DMS79 (cell line): ENCODE measurements at regions not wholly inside any gene's neighbourhood (a gene's known extent, or its start where the extent isn't known, plus 50 kb on each side); places are given as distances from the start of the nearest gene placed in this dataset.
"Not testable (repeated sequence)": the region's sequence is repeated elsewhere in the genome, so short reads cannot be mapped to it uniquely, and the experiment has no call there.

ENCODE experiments used
- DNase-seq: peaks from one replicate; lab custom pipeline; 2025; lab: John Stamatoyannopoulos, UW

DNA sequence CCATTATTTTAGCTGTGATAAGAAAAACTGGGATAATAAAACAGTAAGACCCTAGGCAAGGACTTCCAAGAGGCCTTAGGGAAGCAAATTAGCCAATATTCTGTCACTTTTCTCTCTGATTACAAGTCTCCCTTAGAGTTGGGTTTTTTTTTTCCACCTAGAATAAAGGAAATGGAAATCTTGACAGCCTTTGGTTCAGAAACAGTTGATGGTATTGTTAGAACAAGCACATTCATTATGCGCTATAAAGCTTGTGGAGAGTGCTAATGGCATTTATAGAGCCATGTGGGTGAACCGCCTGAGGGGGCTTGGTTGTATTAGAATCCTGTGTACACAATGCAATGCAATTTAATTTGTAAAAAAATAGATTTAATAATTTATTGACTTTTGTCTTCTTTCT, 88.9 kb upstream of the OGFRL1 start:
- no peak for DNase-seq

- no peak for DNase-seq
Measured at GRCh38 chr6:71203206-71203605, 85.4 kb upstream of the OGFRL1 start.

- no peak for DNase-seq
Measured at GRCh38 chr6:71204741-71205140, 83.9 kb upstream of the OGFRL1 start.

GRCh38 chr6:71205336-71205956, 83.2 kb upstream of the OGFRL1 start:
- no peak for DNase-seq

- no peak for DNase-seq
Measured at GRCh38 chr6:71206089-71206488, 82.5 kb upstream of the OGFRL1 start.

GRCh38 chr6:71209206-71209605, 79.4 kb upstream of the OGFRL1 start:
- no peak for DNase-seq

- no peak for DNase-seq
Measured at GRCh38 chr6:71209626-71210025, 79.0 kb upstream of the OGFRL1 start.

DNA sequence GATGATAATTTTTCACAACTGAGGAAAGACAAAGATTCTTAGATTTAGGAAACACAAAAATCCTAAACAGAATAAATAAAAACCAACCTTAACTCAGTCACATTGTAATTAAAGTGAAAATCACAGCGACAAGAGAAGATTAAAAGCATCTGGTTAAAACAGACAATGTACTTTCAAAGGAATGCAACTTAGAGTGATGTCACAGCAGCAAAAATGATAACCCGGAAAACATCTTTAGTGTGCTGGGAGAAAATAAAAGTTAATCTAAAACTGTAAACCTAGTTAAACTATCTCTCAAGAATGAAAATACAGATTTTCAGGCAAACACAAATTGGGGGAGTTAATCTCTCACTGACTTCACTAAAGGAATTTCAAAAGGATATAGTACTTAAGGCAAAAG, 76.8 kb upstream of the OGFRL1 start:
- DNase-seq = no peak

DNA sequence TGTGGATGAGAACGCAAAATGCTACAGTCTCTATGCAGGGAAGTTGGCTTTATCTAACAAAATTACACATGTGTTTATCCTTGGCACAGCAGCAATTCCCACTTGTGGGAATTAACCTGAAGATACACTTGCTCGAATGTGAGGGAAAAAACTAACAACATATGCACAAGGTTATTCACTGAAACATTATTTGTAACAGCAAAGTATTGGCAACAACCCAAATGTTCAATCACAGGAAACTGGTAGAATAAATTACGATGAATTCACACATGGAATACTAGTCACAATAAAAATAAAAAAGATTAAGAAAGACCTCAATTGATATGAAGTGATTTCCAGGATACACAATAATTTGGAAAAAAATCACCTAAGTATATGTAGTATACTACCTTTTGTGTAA, 68.1 kb upstream of the OGFRL1 start:
- DNase-seq = no peak

DNA sequence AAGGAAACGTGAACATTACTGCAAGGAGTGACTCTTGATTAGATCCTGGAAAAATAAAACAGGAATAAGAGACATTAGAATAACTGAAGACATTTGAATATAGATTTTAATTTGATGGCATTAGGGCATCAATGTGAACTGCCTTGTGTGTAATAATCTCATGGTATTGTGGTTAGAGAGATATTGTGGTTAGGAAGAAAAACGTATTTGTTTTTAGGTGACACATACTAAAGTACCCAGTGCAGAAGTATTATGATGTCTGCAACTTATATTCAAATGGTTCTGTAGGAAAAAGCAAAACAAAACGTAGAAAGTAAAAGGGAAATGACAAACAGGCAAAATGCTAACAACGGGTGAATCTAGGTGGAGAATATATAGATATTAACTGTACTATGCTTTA, 65.9 kb upstream of the OGFRL1 start:
- no peak for DNase-seq

- DNase-seq = no peak
Measured at GRCh38 chr6:71224011-71224410, 64.6 kb upstream of the OGFRL1 start.

DNA sequence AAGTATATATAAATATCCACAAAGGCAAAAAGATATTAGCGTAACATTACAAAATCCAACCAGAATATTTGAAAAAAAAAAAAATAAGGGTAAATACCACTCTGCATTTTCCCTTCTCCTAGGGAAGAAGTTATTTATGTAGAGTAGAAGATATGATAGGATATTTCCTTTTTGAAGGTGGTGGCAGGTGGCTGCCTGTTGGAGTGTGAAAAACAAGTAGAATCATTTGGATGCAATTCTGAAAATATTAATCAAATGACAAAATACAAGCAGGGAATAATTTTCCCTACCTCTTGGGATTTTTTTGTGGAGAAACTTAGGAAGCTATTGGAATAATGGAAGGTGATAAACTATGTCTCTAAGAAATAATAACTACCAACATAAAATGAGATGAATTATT, 62.5 kb upstream of the OGFRL1 start:
- DNase-seq = no peak

GRCh38 chr6:71228461-71229041, 60.1 kb upstream of the OGFRL1 start:
- DNase-seq = no peak

GRCh38 chr6:71229477-71229876, 59.1 kb upstream of the OGFRL1 start:
- DNase-seq = no peak

- not testable (repeated sequence) for DNase-seq
Measured at GRCh38 chr6:71232890-71233289, 55.7 kb upstream of the OGFRL1 start.

DNA sequence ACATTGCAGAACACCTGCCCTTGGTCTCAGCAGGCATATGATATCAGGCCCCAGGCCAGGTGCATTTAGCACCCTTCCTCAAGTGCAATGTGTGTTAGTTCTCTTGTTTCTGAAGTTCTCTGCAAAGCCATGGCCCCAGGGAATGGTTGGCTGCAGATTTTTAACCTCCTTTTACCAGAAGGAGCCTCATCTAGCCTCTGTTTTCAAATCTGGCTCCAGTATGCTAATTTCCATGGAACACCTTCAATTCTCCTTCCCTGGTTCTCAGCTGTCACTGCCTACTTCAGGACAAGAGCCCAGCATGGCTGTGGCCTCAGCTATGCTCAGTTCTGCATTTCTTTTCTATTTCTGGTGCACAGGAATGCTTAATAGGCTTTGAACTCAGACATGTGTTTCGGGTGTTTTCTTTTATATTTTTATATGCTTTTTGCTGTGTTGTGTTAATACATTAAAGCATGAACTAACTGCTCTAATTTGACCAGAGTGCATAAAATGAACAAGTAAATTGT, 51.6 kb upstream of the OGFRL1 start:
- DNase-seq = no peak

DNA sequence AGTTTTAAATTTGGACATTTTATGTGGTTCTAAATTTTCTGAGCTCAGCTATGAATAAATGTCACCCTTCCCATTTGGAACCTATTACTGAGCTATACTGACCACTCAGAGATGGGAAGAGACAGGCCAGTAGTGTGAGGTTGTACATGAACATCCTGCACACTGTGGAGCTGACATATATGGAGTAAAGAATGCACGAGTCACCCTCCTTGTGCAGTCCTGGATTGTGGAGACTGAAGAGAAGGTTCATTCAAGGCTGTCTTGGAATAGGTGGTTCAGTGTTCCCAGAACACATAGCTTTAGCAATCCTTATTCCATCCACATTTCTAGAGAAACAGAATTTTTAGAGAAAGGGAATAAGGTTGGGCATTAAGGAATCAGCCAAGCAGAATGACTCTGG, 50.3 kb upstream of the OGFRL1 start:
- DNase-seq = no peak
